Tibial artery (tissue), 4 donors: ENCODE measurements at regions not wholly inside any gene's neighbourhood (a gene's known extent, or its start where the extent isn't known, plus 50 kb on each side); places are given as distances from the start of the nearest gene placed in this dataset.

Experiments used
- DNase-seq, 2 donors: peaks; one replicate each; pipeline ENCODE4 v3.0.0-alpha.2; 2019
- H3K27ac ChIP-seq, 2 donors: fragments of 200-600 bp; sonication (generic) in 1 of 2; 1 replicate in 1 of 2; 2 replicates in 1 of 2; pipeline ENCODE4 v1.5.1; 2018 to 2019; ENCODE audit warnings: mild to moderate bottlenecking in 1 of 2
- H3K27me3 ChIP-seq, 2 donors: fragments of 200-600 bp; sonication (generic) in 1 of 2; one replicate each; pipeline versions ENCODE4 v1.5.1 to v1.6.0; 2016 to 2019
- H3K36me3 ChIP-seq, 3 donors: fragments of 200-600 bp; sonication (generic) in 2 of 3; one replicate each; pipeline ENCODE4 v1.5.1; 2016 to 2019; ENCODE audit warnings: mild to moderate bottlenecking in 2 of 3
- H3K4me1 ChIP-seq, 4 donors: fragments of 200-600 bp; sonication (generic) in 2 of 4; 1 replicate in 3 of 4; 2 replicates in 1 of 4; pipeline ENCODE4 v1.5.1; 2016 to 2019
- H3K4me3 ChIP-seq, 2 donors: fragments of 200-600 bp; sonication (generic) in 1 of 2; 1 replicate in 1 of 2; 2 replicates in 1 of 2; pipeline ENCODE4 v1.5.1; 2018 to 2019; ENCODE audit warnings: mild to moderate bottlenecking in 2 of 2
- H3K9me3 ChIP-seq, 3 donors: fragments of 200-600 bp; sonication (generic) in 1 of 3; one replicate each; pipeline ENCODE4 v1.5.1; 2016 to 2019
- CTCF ChIP-seq, 2 experiments: fragments of 200-600 bp in 1 of 2; fragments of 450-650 bp in 1 of 2; IDR thresholded peaks; one replicate each; pipeline ENCODE4 v1.5.1; 2017 to 2019; ENCODE audit warnings: antibody characterized with exemption in 2 of 2, mild to moderate bottlenecking in 1 of 2, moderate library complexity in 1 of 2
- intact Hi-C: fragments of 100-400 bp; cut with DNase I; formaldehyde crosslinking; loops from one replicate; pipeline ENCODE4 v1.15.0; 2023; ENCODE audit warnings: low total_unique reads

GRCh38 chr1:82279241-82279640 lies 478.5 kb downstream of the ADGRL2 start:
- Histone ChIP-seq H3K4me1 (peaks cover 0 to 2% (median 0%) of the 10 kb centered on the region in 4 donors), H3K27me3 (no peaks in the 10 kb centered on the region), H3K27ac (no peak overlapping the region), H3K36me3 (no peaks in the 10 kb centered on the region), H3K9me3 (no peaks in the 10 kb centered on the region), H3K4me3 (no peak overlapping the region)
- no peak for DNase-seq
- no peak for TF ChIP-seq CTCF (IDR thresholded peaks at IDR 0.05)
- intact Hi-C loops: no loop called here

- H3K36me3 ChIP-seq: no peaks in the 10 kb centered on the region
- H3K27ac ChIP-seq: no peak overlapping the region
- DNase-seq: no peak
These were observed 473.1 kb downstream of the ADGRL2 start for GRCh38 chr1:82273816-82274215.

GRCh38 chr1:82269431-82269830 lies 468.7 kb downstream of the ADGRL2 start:
- Histone ChIP-seq H3K27ac (no peak overlapping the region), H3K27me3 (no peaks in the 10 kb centered on the region), H3K4me1 (peaks cover 0 to 13% (median 3%) of the 10 kb centered on the region in 4 donors), H3K36me3 (no peaks in the 10 kb centered on the region), H3K4me3 (no peak overlapping the region), H3K9me3 (no peaks in the 10 kb centered on the region)
- intact Hi-C loops: no loop called here
- DNase-seq: no peak
- no peak for TF ChIP-seq CTCF (IDR thresholded peaks at IDR 0.05)

More at GRCh38 chr1:82273816-82274215, 473.1 kb downstream of the ADGRL2 start:
- Histone ChIP-seq H3K4me1 (peaks cover 0 to 12% (median 3%) of the 10 kb centered on the region in 4 donors), H3K9me3 (no peaks in the 10 kb centered on the region), H3K27me3 (no peaks in the 10 kb centered on the region), H3K4me3 (no peak overlapping the region)
- intact Hi-C loops: no loop called here
- TF ChIP-seq CTCF (IDR thresholded peaks at IDR 0.05): no peak

- Histone ChIP-seq H3K4me3 (no peak overlapping the region), H3K9me3 (no peaks in the 10 kb centered on the region), H3K4me1 (peaks cover 0 to 13% (median 3%) of the 10 kb centered on the region in 4 donors), H3K27me3 (no peaks in the 10 kb centered on the region), H3K36me3 (no peaks in the 10 kb centered on the region), H3K27ac (no peak overlapping the region)
- no peak for DNase-seq
- intact Hi-C loops: no loop called here
- TF ChIP-seq CTCF (IDR thresholded peaks at IDR 0.05): no peak
These were observed 468.1 kb downstream of the ADGRL2 start for GRCh38 chr1:82268826-82269225.

- no peak for DNase-seq
These were observed 465.6 kb downstream of the ADGRL2 start for GRCh38 chr1:82266351-82266750.

More at GRCh38 chr1:82266351-82266750, 465.6 kb downstream of the ADGRL2 start:
- TF ChIP-seq CTCF (IDR thresholded peaks at IDR 0.05): no peak
- Histone ChIP-seq H3K4me3 (no peak overlapping the region), H3K36me3 (no peaks in the 10 kb centered on the region), H3K27ac (no peak overlapping the region), H3K4me1 (peaks cover 0 to 13% (median 3%) of the 10 kb centered on the region in 4 donors), H3K27me3 (no peaks in the 10 kb centered on the region), H3K9me3 (no peaks in the 10 kb centered on the region)
- intact Hi-C loops: no loop called here
